ENCODE measurements at regions not wholly inside any gene's neighbourhood (a gene's known extent, or its start where the extent isn't known, plus 50 kb on each side); places are given as distances from the start of the nearest gene placed in this dataset.

DNA sequence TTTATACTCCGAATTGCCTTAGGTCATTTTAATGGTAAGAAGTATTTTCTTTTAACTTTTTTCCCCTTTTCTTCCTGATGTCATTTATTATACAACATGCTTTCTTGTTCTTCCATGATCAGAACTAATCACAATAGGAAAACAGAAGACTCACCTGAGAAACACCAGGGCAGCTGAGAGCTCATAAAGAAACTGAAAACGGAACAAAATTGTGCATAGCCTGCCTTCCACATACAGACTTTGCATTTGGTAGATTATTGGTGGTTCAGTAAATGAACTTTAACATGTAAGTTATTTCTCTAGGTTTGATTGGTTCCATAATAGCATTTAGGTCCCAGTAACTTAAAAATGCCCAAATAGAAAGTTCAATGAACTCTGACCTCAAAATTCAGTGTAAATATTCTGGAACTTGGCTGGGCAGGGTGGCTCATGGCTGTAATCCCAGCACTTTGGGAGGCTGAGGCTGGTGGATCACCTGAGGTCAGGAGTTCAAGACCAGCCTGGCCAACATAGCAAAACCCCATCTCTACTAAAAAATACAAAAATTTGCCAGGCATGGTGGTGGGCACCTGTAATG lies 161.1 kb upstream of the DTNBP1 start:
- TF ChIP-seq POLR2A (IDR thresholded peaks at IDR 0.05; ENCODE audit: low read length) (no peak), GATA1 (IDR thresholded peaks at IDR 0.05; ENCODE audit: low read depth, low read length) (no peak)
